ENCODE measurements at regions not wholly inside any gene's neighbourhood (a gene's known extent, or its start where the extent isn't known, plus 50 kb on each side); places are given as distances from the start of the nearest gene placed in this dataset.

DNA sequence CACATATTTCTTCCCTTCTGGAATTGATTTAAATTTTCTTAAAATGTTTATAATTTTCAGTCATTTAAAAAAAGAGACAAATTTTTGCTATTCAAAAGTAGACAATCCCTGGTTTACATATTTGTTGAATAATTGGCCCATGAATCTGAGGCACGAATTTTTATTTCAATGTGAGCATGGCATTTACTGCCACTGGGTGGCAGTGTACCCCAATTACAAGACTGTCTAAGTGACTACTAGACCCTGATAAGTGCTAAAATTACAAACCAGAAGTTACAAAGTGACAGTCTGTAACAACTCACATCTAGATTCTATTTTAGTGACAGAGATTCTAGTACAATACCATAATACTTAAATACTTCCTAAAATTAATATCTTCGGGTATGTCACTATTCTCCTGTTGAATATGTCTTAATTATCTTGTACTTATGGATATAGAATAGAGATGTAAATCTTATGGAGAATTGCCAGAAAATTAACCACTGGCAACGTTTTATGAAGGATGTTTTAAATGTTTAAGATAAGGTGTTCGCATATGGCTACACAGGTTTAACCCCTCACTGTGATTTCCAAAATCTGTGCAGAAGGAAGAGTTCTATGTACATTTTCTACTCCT is 235.8 kb downstream of the MAP2K4 start:
- TF ChIP-seq, protein P1, sequence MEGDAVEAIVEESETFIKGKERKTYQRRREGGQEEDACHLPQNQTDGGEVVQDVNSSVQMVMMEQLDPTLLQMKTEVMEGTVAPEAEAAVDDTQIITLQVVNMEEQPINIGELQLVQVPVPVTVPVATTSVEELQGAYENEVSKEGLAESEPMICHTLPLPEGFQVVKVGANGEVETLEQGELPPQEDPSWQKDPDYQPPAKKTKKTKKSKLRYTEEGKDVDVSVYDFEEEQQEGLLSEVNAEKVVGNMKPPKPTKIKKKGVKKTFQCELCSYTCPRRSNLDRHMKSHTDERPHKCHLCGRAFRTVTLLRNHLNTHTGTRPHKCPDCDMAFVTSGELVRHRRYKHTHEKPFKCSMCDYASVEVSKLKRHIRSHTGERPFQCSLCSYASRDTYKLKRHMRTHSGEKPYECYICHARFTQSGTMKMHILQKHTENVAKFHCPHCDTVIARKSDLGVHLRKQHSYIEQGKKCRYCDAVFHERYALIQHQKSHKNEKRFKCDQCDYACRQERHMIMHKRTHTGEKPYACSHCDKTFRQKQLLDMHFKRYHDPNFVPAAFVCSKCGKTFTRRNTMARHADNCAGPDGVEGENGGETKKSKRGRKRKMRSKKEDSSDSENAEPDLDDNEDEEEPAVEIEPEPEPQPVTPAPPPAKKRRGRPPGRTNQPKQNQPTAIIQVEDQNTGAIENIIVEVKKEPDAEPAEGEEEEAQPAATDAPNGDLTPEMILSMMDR (IDR thresholded peaks at IDR 0.05), result peak; percentile 25 to 65
- no peak for TF ChIP-seq POLR2A (IDR thresholded peaks at IDR 0.05)
- TF ChIP-seq EP300 (IDR thresholded peaks at IDR 0.05), result no peak
- TF ChIP-seq POLR2AphosphoS5 (IDR thresholded peaks at IDR 0.05), result no peak

All from suprapubic skin (tissue), 4 donors.